HL-60 (cell line): ENCODE measurements at regions not wholly inside any gene's neighbourhood (a gene's known extent, or its start where the extent isn't known, plus 50 kb on each side); places are given as distances from the start of the nearest gene placed in this dataset.

ENCODE experiments used
- CTCF ChIP-seq: IDR thresholded peaks from one replicate; pipeline ENCODE4 v1.5.1; 2011; ENCODE audit warnings: low read length, control low read depth, inconsistent platforms; ENCODE audit not compliant: insufficient read depth
- GABPA ChIP-seq: IDR thresholded peaks from 2 replicates; pipeline ENCODE4 v1.6.1; 2012; ENCODE audit warnings: low read depth
- TF ChIP-seq, protein P1 (sequence below): IDR thresholded peaks from 2 replicates; pipeline ENCODE4 v1.6.1; 2012; ENCODE audit warnings: low read depth; ENCODE audit not compliant: insufficient replicate concordance

DNA sequence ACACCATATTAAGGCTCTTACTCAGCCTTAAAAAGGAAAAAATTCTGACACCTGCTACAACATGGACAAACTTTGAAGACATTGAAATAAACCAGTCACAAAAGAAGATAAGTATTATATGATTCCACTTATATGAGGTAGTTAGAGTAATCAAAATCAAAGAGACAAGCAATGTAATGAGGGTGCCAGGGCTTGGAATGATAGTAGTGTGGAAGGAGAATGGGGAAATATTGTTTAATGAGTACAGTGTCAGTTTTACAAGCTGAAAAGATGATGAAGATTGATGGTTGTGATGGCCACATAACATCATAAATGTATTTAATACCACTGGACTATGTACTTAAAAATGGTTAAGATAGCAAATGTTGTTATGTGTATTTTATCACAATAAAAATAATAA, 485.7 kb downstream of the SPATA31D1 start:
- TF ChIP-seq, protein P1, sequence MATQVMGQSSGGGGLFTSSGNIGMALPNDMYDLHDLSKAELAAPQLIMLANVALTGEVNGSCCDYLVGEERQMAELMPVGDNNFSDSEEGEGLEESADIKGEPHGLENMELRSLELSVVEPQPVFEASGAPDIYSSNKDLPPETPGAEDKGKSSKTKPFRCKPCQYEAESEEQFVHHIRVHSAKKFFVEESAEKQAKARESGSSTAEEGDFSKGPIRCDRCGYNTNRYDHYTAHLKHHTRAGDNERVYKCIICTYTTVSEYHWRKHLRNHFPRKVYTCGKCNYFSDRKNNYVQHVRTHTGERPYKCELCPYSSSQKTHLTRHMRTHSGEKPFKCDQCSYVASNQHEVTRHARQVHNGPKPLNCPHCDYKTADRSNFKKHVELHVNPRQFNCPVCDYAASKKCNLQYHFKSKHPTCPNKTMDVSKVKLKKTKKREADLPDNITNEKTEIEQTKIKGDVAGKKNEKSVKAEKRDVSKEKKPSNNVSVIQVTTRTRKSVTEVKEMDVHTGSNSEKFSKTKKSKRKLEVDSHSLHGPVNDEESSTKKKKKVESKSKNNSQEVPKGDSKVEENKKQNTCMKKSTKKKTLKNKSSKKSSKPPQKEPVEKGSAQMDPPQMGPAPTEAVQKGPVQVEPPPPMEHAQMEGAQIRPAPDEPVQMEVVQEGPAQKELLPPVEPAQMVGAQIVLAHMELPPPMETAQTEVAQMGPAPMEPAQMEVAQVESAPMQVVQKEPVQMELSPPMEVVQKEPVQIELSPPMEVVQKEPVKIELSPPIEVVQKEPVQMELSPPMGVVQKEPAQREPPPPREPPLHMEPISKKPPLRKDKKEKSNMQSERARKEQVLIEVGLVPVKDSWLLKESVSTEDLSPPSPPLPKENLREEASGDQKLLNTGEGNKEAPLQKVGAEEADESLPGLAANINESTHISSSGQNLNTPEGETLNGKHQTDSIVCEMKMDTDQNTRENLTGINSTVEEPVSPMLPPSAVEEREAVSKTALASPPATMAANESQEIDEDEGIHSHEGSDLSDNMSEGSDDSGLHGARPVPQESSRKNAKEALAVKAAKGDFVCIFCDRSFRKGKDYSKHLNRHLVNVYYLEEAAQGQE: no peak
- TF ChIP-seq GABPA (no peak), CTCF (no peak)
